SK-N-DZ (cell line): ENCODE measurements at regions not wholly inside any gene's neighbourhood (a gene's known extent, or its start where the extent isn't known, plus 50 kb on each side); places are given as distances from the start of the nearest gene placed in this dataset.
"Not testable (repeated sequence)": the region's sequence is repeated elsewhere in the genome, so short reads cannot be mapped to it uniquely, and the experiment has no call there.

Experiments used
- DNase-seq: peaks from one replicate; pipeline ENCODE4 v3.0.0-alpha.2; 2015; ENCODE audit warnings: low spot score

- DNase-seq, result no peak
Observed at GRCh38 chr3:66552846-66553245, 52.0 kb upstream of the LRIG1 start.

- DNase-seq, result no peak
Observed at GRCh38 chr3:66553441-66554113, 52.8 kb upstream of the LRIG1 start.

- DNase-seq, result no peak
Observed at GRCh38 chr3:66554178-66554577, 53.4 kb upstream of the LRIG1 start.

GRCh38 chr3:66555214-66555844 lies 54.5 kb upstream of the LRIG1 start:
- DNase-seq, result no peak

- DNase-seq, result no peak
Observed at GRCh38 chr3:66557170-66557569, 56.3 kb upstream of the LRIG1 start.

- DNase-seq, result not testable (repeated sequence)
Observed at GRCh38 chr3:66559924-66560323, 59.1 kb upstream of the LRIG1 start.

GRCh38 chr3:66561367-66561766 lies 60.5 kb upstream of the LRIG1 start:
- DNase-seq, result no peak

- DNase-seq, result no peak
Observed at GRCh38 chr3:66565301-66565700, 64.5 kb upstream of the LRIG1 start.

GRCh38 chr3:66567077-66567476 lies 66.3 kb upstream of the LRIG1 start:
- DNase-seq, result no peak

- no peak for DNase-seq
Observed at GRCh38 chr3:66572090-66572675, 71.4 kb upstream of the LRIG1 start.

- no peak for DNase-seq
Observed at GRCh38 chr3:66572938-66573710, 72.3 kb upstream of the LRIG1 start.

GRCh38 chr3:66574091-66574490 lies 73.3 kb upstream of the LRIG1 start:
- DNase-seq, result no peak

GRCh38 chr3:66577426-66578203 lies 76.8 kb upstream of the LRIG1 start:
- DNase-seq, result no peak

- DNase-seq, result no peak
Observed at GRCh38 chr3:66581256-66581655, 80.4 kb upstream of the LRIG1 start.

GRCh38 chr3:66582721-66583423 lies 82.0 kb upstream of the LRIG1 start:
- DNase-seq, result no peak

- DNase-seq, result no peak
Observed at GRCh38 chr3:66583424-66584040, 82.7 kb upstream of the LRIG1 start.

- DNase-seq, result no peak
Observed at GRCh38 chr3:66585520-66586095, 84.8 kb upstream of the LRIG1 start.

- DNase-seq, result no peak
Observed at GRCh38 chr3:66586853-66587252, 86.0 kb upstream of the LRIG1 start.

- no peak for DNase-seq
Observed at GRCh38 chr3:66588340-66588847, 87.6 kb upstream of the LRIG1 start.
